ENCODE measurements at regions not wholly inside any gene's neighbourhood (a gene's known extent, or its start where the extent isn't known, plus 50 kb on each side); places are given as distances from the start of the nearest gene placed in this dataset.

DNA sequence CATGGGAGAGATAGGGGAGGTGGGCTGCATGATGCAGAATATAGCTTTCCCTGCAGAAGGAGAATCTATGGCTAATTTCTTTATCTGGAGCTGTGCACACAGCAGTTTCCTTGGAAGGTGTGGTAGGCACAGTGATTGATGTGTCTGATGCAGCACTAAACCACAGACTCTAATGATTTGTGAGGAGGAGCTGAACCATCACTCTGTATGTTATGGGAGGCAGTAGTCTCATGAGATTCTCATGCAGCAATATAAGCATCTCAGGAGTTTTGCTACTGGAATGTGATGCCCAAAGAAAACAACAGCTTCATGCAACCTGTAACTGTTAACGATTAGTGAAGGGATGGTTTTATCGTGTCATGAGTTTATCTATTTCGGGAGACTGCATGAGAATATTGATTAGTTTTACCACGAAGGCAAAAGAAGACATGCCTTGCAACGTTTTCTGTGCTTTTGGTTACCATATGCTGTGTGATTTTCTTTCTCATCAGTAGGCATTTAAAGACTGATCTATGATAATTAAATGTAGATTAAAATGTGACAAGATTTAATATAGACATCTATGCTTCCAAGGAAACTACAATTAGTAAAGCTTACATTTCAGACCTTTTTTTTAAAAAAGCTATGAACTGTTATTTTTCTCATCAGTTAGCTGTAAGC lies 286.8 kb downstream of the ARL6IP6 start:
- DNase-seq (ENCODE audit: low read depth) = no peak

DNA sequence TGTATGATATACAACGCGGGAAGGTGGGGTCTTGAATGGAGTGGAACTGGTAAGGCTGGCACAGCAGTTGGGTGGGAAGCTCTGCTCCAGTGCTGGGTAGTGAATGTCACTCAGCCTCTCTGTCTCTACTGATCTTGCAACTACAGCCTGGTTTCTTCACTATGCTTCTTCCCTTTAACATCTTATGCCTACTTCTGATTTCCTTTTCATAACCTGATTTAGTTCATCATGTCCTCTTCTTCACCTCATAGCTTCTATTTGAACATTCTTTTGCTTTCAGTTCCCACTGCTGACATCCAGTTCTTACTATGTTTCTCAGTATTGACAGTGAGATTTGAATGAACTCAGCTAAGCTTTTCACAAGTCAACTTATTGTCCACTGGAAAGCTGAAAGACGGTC lies 286.2 kb downstream of the ARL6IP6 start:
- DNase-seq (ENCODE audit: low read depth) = no peak

GRCh38 chr2:152974146-152974545 lies 255.7 kb downstream of the ARL6IP6 start:
- DNase-seq (ENCODE audit: low read depth) = no peak

- no peak for DNase-seq (ENCODE audit: low read depth)
These were observed 253.3 kb downstream of the ARL6IP6 start for GRCh38 chr2:152971685-152972084.

DNA sequence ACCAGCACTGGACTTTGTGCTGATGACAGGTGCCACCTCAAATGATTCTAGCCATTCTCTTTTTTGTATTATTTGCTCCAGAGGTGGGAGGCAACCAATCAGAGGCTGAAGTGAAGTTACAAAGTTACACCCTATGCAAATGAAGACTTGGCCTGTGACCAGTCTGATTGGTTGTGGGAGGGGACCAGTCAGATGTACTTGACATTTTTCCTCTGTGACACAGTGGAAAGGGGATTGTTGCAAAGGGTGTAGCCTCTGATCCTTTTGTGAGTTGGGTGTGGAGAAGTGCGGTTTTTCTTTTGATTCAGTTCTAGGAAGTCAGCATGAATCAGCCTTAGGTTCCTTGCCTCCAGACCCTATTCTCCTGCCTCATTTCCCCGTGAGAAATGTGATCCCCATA lies 244.0 kb downstream of the ARL6IP6 start:
- DNase-seq (ENCODE audit: low read depth) = no peak

DNA sequence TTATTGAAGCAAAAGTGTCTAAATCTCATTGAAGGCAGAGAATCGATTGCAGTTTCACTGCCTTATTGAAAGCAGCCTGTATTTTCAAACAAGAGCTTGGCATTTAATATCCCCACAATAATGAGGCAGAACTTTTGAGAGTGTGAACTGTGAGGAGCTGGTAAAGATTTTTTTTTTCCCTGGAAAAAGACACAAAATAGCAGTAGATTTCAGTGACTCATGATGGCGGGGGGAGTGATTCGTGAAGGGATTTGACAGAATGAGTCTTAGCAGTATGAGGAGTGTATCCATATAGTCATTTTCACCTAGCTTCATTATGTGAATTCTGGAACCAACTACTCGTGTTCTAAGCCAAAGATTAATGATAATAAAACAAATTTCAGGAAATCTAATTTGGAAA lies 242.9 kb downstream of the ARL6IP6 start:
- no peak for DNase-seq (ENCODE audit: low read depth)

- no peak for DNase-seq (ENCODE audit: low read depth)
These were observed 231.7 kb downstream of the ARL6IP6 start for GRCh38 chr2:152950126-152950525.

DNA sequence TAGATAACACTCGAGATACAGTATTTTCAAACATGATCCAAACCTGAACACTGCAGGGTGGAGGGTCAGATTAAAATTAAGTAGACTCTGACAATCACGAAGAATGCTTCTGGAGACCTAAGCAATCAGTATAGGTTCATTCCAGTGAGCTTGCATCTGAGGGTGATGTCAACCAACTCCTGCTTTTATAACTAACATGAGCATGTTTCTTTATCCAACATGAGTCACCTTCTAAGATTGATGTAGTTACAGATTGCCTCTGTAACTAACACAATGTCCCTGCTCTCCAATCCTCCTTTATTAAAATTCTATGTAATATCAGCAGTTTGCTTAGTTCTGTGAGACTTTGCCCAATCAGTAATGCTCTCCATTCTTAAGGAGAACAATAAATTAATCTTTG lies 225.7 kb downstream of the ARL6IP6 start:
- no peak for DNase-seq (ENCODE audit: low read depth)

GRCh38 chr2:152942940-152943440 lies 224.6 kb downstream of the ARL6IP6 start:
- DNase-seq (ENCODE audit: low read depth) = no peak

- DNase-seq (ENCODE audit: low read depth) = no peak
These were observed 212.1 kb downstream of the ARL6IP6 start for GRCh38 chr2:152930501-152930900.

GRCh38 chr2:152929628-152930027 lies 211.2 kb downstream of the ARL6IP6 start:
- DNase-seq (ENCODE audit: low read depth) = no peak

- peak; percentile 6 for DNase-seq (ENCODE audit: low read depth)
These were observed 207.4 kb downstream of the ARL6IP6 start for GRCh38 chr2:152925547-152926448.

GRCh38 chr2:152924722-152925121 lies 206.3 kb downstream of the ARL6IP6 start:
- no peak for DNase-seq (ENCODE audit: low read depth)

DNA sequence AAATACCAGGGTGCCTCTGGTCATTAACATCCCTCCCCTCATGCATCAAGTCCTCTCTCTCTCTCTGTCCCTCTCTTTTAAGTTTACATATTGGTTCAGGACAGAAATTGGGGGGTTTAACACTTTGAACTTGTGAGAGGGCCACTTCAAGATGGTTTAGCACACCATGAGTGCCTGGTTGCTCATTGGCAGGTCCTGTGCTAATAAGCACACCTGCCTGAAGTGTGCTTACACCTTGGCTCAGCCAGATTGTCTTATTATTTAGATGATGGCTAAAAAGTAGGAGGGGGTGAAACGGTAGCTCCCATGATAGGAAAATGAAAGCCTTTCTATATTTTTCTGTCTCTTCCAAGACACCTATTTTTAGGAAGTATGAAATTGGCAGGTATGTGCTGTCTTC lies 205.8 kb downstream of the ARL6IP6 start:
- no peak for DNase-seq (ENCODE audit: low read depth)

GRCh38 chr2:152920846-152921245 lies 202.4 kb downstream of the ARL6IP6 start:
- DNase-seq (ENCODE audit: low read depth) = no peak

- DNase-seq (ENCODE audit: low read depth) = no peak
These were observed 192.6 kb downstream of the ARL6IP6 start for GRCh38 chr2:152910970-152911369.

- no peak for DNase-seq (ENCODE audit: low read depth)
These were observed 188.6 kb downstream of the ARL6IP6 start for GRCh38 chr2:152907046-152907445.

DNA sequence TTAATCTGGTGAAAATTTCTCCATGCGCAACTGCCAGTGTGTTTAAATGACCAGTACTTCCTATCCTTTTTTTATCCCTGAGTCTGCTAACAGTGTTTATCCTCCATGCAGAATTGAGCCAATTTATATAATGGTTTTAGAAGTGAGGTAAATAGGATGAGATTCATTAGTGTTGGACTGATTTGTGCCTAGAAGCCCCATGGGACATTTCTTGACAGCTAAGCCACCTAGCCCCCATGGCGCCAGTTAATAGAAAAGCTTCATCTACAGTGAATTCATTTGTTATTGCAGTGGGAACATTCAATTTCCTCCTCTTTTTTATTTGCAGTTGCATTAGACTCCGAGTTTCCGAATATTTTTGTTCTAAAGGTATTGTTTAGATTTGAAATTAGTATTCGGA lies 175.6 kb downstream of the ARL6IP6 start:
- DNase-seq (ENCODE audit: low read depth) = no peak

DNA sequence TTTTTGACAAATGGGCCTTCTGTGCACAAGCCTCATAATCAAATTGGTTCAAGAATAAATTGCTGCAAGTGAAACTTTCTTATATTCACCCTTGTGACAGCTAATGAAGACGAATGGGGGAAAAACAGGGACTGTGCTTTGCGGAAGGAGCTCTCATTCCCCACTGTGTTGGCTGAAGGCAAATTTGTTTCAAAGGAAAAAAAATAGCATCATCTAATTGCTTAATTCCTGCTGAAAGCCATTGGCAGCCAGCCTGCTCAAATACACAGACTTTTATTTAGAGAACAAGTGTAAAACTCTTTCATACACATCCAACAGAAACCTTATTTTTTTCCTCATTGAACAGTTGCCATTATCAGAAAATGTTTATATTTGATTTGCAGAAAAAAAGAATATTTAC lies 172.3 kb downstream of the ARL6IP6 start:
- DNase-seq (ENCODE audit: low read depth) = no peak

GRCh38 chr2:152883951-152884487 lies 165.6 kb downstream of the ARL6IP6 start:
- DNase-seq (ENCODE audit: low read depth) = no peak

DNA sequence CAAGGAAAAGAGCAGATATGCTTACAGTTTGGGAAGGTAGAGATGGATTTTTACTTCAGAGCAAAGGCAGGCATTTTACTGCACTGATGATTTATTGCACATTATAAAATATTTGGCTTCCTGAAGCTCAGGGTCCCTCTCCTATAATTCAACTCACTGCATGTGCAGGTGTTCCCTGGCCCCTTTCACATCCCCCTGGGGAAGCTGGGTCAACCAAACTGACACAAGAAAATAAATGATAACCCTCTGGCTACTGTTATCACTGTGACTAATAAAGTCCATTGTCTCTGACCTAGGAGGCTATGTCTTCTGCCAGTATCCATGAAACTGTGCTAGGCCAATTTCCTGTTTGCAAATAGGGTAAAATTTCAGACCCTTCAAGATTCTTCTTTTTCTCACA lies 163.1 kb downstream of the ARL6IP6 start:
- DNase-seq (ENCODE audit: low read depth) = no peak

DNA sequence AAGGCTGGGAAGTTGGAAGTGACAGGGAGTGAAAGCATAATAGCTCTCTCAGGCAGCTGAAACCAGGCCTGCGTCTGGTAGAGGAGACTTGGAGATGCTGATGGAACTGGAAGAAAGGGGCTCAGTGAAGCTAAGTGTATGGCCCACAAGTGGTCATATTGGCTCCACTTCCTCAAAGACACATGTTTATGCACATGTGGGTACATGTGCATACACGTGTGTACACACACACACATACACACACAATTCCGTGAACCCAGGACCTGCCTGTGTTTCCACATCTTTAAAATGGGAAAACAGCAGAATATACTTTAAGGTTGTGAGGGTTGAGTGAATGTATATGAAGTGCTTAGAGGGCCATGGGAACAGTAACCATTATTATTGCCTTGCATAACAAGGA lies 160.9 kb downstream of the ARL6IP6 start:
- DNase-seq (ENCODE audit: low read depth) = no peak
